Transverse colon (tissue), 4 donors: ENCODE measurements at regions not wholly inside any gene's neighbourhood (a gene's known extent, or its start where the extent isn't known, plus 50 kb on each side); places are given as distances from the start of the nearest gene placed in this dataset.
"Not testable (repeated sequence)": the region's sequence is repeated elsewhere in the genome, so short reads cannot be mapped to it uniquely, and the experiment has no call there.

Source experiments
- DNase-seq: peaks from one replicate; pipeline ENCODE4 v3.0.0-alpha.2; 2019
- H3K27ac ChIP-seq, 4 donors: fragments of 200-600 bp; sonication (generic); 2 replicates each; pipeline ENCODE4 v1.5.1; 2016 to 2018; ENCODE audit warnings: inconsistent platforms in 4 of 4
- H3K27me3 ChIP-seq: fragments of 200-600 bp; sonication (generic); 2 replicates; pipeline ENCODE4 v1.5.1; 2017; ENCODE audit warnings: inconsistent platforms
- H3K36me3 ChIP-seq, 4 donors: fragments of 200-600 bp; sonication (generic); 2 replicates each; pipeline ENCODE4 v1.5.1; 2017 to 2019; ENCODE audit warnings: inconsistent platforms in 4 of 4
- H3K4me1 ChIP-seq, 4 donors: fragments of 200-600 bp; sonication (generic); 2 replicates each; pipeline ENCODE4 v1.5.1; 2017 to 2020; ENCODE audit warnings: inconsistent platforms in 4 of 4
- H3K4me3 ChIP-seq, 4 donors: fragments of 200-600 bp; sonication (generic); 1 replicate in 1 of 4; 2 replicates in 3 of 4; pipeline versions ENCODE4 v1.5.1 to v1.6.1; 2017 to 2019; ENCODE audit warnings: inconsistent platforms in 4 of 4
- H3K9me3 ChIP-seq, 2 donors: fragments of 200-600 bp; sonication (generic); 2 replicates each; pipeline ENCODE4 v1.5.1; 2017 to 2019; ENCODE audit warnings: inconsistent platforms in 2 of 2
- EP300 ChIP-seq: sonication (generic); formaldehyde crosslinking; IDR thresholded peaks from one replicate; pipeline ENCODE4 v1.6.1; 2017; ENCODE audit warnings: antibody characterized with exemption, low read depth
- POLR2A ChIP-seq: fragments of 450-650 bp; IDR thresholded peaks from one replicate; pipeline ENCODE4 v1.6.1; 2016; ENCODE audit warnings: antibody characterized with exemption, mild to moderate bottlenecking, moderate library complexity
- POLR2AphosphoS5 ChIP-seq, 3 donors: sonication (generic); formaldehyde crosslinking; IDR thresholded peaks; one replicate each; pipeline ENCODE4 v1.6.1; 2016; ENCODE audit warnings: antibody characterized with exemption in 3 of 3
- WGBS, 2 donors: methylation state at CpG; one replicate each; pipeline ENCODE4 v1.1.5; 2018; ENCODE audit warnings: low coverage in 1 of 2; 5-methylcytosine and 5-hydroxymethylcytosine counted together
- in situ Hi-C, 4 donors: fragments of 200-750 bp; cut with MboI; loops; one replicate each; pipeline versions ENCODE4 v1.15.0 to v1.15.1; 2017; ENCODE audit warnings: low sequenced_read_pairs in 3 of 4, low pct_ligation_motif_present in 1 of 4, low pct_unique_long_range_greater_than_20kb in 1 of 4
- intact Hi-C: fragments of 100-400 bp; cut with DNase I; formaldehyde crosslinking; loops from one replicate; pipeline ENCODE4 v1.15.1; 2023; ENCODE audit warnings: low total_unique reads
- TF ChIP-seq, protein P1 (sequence below), 5 experiments: fragments of 200-600 bp in 3 of 5; fragments of 450-650 bp in 2 of 5; sonication (generic) in 3 of 5; IDR thresholded peaks; 1 replicate in 2 of 5; 2 replicates in 3 of 5; pipeline ENCODE4 v1.5.1; 2016 to 2017; ENCODE audit warnings: antibody characterized with exemption in 5 of 5, inconsistent platforms in 3 of 5, mild to moderate bottlenecking in 2 of 5, moderate library complexity in 1 of 5

DNA sequence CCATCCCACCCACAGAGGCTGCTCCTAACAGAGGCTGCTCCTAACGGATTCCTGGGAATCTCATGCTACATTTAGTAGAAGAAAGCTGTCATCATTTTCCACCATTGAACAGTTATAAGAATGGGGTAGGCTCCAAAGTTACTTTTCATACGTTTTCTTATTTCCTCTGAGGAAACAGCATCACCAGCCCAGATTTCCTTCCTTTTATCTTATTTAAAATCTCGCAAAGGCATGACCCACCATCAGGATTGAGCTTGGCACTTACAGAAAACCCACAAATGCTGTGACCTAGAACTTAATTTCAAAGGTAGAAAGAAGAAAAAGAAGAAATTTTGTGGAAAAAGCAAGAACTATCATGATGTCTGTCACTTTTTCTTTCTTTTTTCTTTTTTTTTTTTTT is 168.0 kb downstream of the LY86 start:
- no peaks in the 10 kb centered on the region for H3K9me3 ChIP-seq
- H3K36me3 ChIP-seq, result no peaks in the 10 kb centered on the region
- H3K4me1 ChIP-seq, result peaks cover 8 to 42% (median 27%) of the 10 kb centered on the region in 4 donors
- 69 to 75% methylated on average over 2 to 3 of the region's 3 CpGs for WGBS, 2 donors
- no peak for TF ChIP-seq EP300
- TF ChIP-seq, protein P1, sequence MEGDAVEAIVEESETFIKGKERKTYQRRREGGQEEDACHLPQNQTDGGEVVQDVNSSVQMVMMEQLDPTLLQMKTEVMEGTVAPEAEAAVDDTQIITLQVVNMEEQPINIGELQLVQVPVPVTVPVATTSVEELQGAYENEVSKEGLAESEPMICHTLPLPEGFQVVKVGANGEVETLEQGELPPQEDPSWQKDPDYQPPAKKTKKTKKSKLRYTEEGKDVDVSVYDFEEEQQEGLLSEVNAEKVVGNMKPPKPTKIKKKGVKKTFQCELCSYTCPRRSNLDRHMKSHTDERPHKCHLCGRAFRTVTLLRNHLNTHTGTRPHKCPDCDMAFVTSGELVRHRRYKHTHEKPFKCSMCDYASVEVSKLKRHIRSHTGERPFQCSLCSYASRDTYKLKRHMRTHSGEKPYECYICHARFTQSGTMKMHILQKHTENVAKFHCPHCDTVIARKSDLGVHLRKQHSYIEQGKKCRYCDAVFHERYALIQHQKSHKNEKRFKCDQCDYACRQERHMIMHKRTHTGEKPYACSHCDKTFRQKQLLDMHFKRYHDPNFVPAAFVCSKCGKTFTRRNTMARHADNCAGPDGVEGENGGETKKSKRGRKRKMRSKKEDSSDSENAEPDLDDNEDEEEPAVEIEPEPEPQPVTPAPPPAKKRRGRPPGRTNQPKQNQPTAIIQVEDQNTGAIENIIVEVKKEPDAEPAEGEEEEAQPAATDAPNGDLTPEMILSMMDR (IDR thresholded peaks at IDR 0.05), result no peak
- no peak for TF ChIP-seq POLR2A
- no peak for TF ChIP-seq POLR2AphosphoS5 (IDR thresholded peaks at IDR 0.05)
- no peak for DNase-seq
- H3K4me3 ChIP-seq, result no peak overlapping the region
- H3K27ac ChIP-seq, result no peak overlapping the region
- intact Hi-C loops (no loop called here), in situ Hi-C loops (no loop called here)
- no peaks in the 10 kb centered on the region for H3K27me3 ChIP-seq

DNA sequence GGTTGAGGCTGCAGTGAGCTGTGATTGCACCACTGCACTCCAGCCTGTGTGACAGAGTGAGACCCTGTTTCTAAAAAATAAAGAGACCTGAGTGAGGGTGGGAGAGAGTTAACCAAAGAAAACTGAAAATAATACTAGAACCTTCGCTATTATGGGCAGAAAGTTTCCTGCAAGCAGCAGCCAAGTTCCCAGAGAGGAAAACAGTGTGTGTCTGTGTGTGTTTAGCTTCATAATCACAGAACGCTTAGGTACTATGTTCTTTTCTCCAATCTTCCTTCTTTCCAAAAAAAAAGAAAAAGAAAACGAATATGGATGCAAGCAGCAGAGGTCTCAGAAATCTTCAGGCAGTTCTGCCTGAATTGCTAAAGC is 170.0 kb downstream of the LY86 start:
- H3K4me3 ChIP-seq, result no peak overlapping the region
- TF ChIP-seq POLR2A (no peak), POLR2AphosphoS5 (IDR thresholded peaks at IDR 0.05) (no peak), EP300 (no peak)
- TF ChIP-seq, protein P1 (IDR thresholded peaks at IDR 0.05), result no peak
- intact Hi-C loops (no loop called here), in situ Hi-C loops (no loop called here)
- H3K27ac ChIP-seq, result peak overlapping the region in 3 of 4 donors; percentile 32 to 60 (median 59)
- WGBS, 2 donors, result 36 to 42% methylated on average over 3 of the region's 3 CpGs
- H3K9me3 ChIP-seq, result no peaks in the 10 kb centered on the region
- no peak for DNase-seq
- peaks cover 0 to 22% (median 10%) of the 10 kb centered on the region in 4 donors for H3K4me1 ChIP-seq
- no peaks in the 10 kb centered on the region for H3K27me3 ChIP-seq
- no peaks in the 10 kb centered on the region for H3K36me3 ChIP-seq

DNA sequence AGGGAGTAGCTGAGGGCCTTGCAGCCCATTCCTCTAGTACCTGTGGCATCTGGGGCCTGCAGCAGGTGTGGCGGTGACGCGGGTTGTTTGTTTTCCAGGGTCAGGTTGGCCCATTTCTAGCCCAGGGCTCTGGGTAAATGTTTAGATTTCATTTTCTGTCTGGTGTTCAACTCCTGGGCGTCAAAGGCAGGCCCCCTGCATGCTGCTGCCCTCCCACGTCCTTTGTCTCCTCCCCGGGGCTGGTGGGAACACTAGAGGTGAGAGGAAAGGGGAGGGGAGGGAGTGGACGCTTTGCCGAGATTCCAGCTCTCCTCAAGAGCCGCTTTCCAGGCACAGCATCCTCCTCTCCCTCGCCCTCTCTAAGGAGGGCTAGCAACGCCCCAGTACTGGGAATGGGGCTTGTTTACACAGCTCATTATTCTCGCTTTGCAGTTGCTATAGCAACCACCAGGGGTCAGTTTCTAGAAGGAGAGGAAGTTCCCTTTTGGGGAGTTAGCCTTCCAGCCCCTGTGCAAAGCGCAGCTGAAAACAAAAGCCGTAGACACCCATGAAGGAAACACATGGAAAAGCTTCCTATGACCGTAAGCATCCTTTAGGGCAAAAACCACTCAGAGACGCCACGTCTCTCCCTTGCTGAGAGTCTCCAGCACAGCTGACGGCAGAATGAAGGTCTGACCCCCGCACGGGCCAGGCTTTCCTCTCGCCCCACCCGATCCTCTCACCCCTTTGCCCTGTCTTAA is 170.6 kb downstream of the LY86 start:
- Histone ChIP-seq H3K9me3 (no peaks in the 10 kb centered on the region), H3K27me3 (no peaks in the 10 kb centered on the region), H3K27ac (peak overlapping the region in 3 of 4 donors; percentile 32 to 60 (median 59)), H3K4me1 (peaks cover 0 to 18% (median 10%) of the 10 kb centered on the region in 4 donors), H3K4me3 (no peak overlapping the region), H3K36me3 (no peaks in the 10 kb centered on the region)
- WGBS, 2 donors, result 43 to 80% methylated on average over 7 to 22 of the region's 22 CpGs
- TF ChIP-seq, protein P1 (IDR thresholded peaks at IDR 0.05), result peak; percentile 42 to 59 (median 54)
- no peak for TF ChIP-seq POLR2A
- intact Hi-C loops (no loop called here), in situ Hi-C loops (no loop called here)
- DNase-seq, result peak; percentile 61

DNA sequence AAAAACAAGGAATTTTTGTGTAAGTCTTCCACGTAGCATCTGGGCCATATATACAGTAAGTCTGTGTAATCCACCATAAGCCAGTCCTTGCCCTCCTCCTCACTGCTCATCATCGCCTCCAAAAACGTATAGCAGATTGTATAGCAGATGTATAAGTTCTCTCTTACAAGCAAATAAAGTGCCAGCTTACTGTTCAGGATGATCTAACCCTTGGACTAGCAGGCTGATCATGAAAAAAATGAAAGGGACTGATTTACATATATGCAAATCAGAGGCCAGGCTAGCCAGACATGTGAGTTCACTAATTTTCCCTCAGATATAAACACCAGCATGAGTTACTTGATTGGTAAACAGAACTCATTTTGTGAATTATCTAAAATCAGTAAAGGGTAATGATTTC is 171.5 kb downstream of the LY86 start:
- Histone ChIP-seq H3K27me3 (no peaks in the 10 kb centered on the region), H3K4me1 (peaks cover 0 to 18% (median 10%) of the 10 kb centered on the region in 4 donors), H3K27ac (no peak overlapping the region), H3K9me3 (no peaks in the 10 kb centered on the region), H3K36me3 (no peaks in the 10 kb centered on the region), H3K4me3 (no peak overlapping the region)
- 84 to 100% methylated on average over 1 to 3 of the region's 3 CpGs for WGBS, 2 donors
- TF ChIP-seq, protein P1 (IDR thresholded peaks at IDR 0.05), result no peak
- TF ChIP-seq POLR2AphosphoS5 (IDR thresholded peaks at IDR 0.05), result no peak
- no peak for TF ChIP-seq POLR2A
- no peak for TF ChIP-seq EP300
- in situ Hi-C loops, result no loop called here
- intact Hi-C loops, result no loop called here
- DNase-seq, result no peak

DNA sequence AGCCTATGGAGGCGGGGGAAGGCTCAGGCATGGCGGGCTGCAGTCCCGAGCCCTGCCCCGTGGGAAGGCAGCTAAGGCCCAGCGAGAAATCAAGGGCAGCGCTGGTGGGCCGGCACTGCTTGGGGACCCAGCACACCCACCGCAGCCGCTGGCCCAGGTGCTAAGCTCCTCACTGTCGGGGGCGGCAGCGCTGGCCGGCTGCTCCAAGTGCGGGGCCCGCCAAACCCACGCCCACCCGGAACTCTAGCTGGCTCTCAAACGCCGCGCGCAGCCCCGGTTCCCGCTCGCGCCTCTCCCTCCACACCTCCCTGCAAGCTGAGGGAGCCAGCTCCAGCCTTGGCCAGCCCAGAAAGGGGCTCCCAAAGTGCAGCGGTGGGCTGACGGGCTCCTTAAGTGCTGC is 174.0 kb downstream of the LY86 start:
- H3K27me3 ChIP-seq, in situ Hi-C loops, H3K27ac ChIP-seq, DNase-seq, H3K9me3 ChIP-seq, H3K4me3 ChIP-seq, H3K36me3 ChIP-seq, intact Hi-C loops: not testable (repeated sequence)
- H3K4me1 ChIP-seq, result peaks cover 0 to 18% (median 10%) of the 10 kb centered on the region in 4 donors
- WGBS, 2 donors, result 80 to 95% methylated on average over 2 to 27 of the region's 27 CpGs
